ENCODE measurements at regions not wholly inside any gene's neighbourhood (a gene's known extent, or its start where the extent isn't known, plus 50 kb on each side); places are given as distances from the start of the nearest gene placed in this dataset.

GRCh38 chr6:47126647-47127391 lies 84.7 kb upstream of the ADGRF1 start:
- peak; percentile 69 for DNase-seq (ENCODE audit: low read depth)
- no peak for TF ChIP-seq CTCF (conservative IDR thresholded peaks at IDR 0.05; ENCODE audit: low read depth, low read length)
- no peak overlapping the region for H3K4me3 ChIP-seq (ENCODE audit: low read depth, low read length)

GRCh38 chr6:47118611-47119010 lies 76.5 kb upstream of the ADGRF1 start:
- no peak for TF ChIP-seq CTCF (conservative IDR thresholded peaks at IDR 0.05; ENCODE audit: low read depth, low read length)
- DNase-seq (ENCODE audit: low read depth): no peak

GRCh38 chr6:47117314-47117713 lies 75.2 kb upstream of the ADGRF1 start:
- H3K4me3 ChIP-seq (ENCODE audit: low read depth, low read length): no peak overlapping the region
- no peak for DNase-seq (ENCODE audit: low read depth)
- TF ChIP-seq CTCF (conservative IDR thresholded peaks at IDR 0.05; ENCODE audit: low read depth, low read length): no peak

More at GRCh38 chr6:47118611-47119010, 76.5 kb upstream of the ADGRF1 start:
- no peak overlapping the region for H3K4me3 ChIP-seq (ENCODE audit: low read depth, low read length)

- DNase-seq (ENCODE audit: low read depth): peak; percentile 67
- no peak overlapping the region for H3K4me3 ChIP-seq (ENCODE audit: low read depth, low read length)
- no peak for TF ChIP-seq CTCF (conservative IDR thresholded peaks at IDR 0.05; ENCODE audit: low read depth, low read length)
Observed at GRCh38 chr6:47116606-47117005, 74.5 kb upstream of the ADGRF1 start.

GRCh38 chr6:47116086-47116485 lies 74.0 kb upstream of the ADGRF1 start:
- H3K4me3 ChIP-seq (ENCODE audit: low read depth, low read length): no peak overlapping the region
- no peak for DNase-seq (ENCODE audit: low read depth)
- no peak for TF ChIP-seq CTCF (conservative IDR thresholded peaks at IDR 0.05; ENCODE audit: low read depth, low read length)

- no peak for DNase-seq (ENCODE audit: low read depth)
- no peak overlapping the region for H3K4me3 ChIP-seq (ENCODE audit: low read depth, low read length)
- no peak for TF ChIP-seq CTCF (conservative IDR thresholded peaks at IDR 0.05; ENCODE audit: low read depth, low read length)
Observed at GRCh38 chr6:47114460-47114859, 72.3 kb upstream of the ADGRF1 start.

GRCh38 chr6:47112317-47112716 lies 70.2 kb upstream of the ADGRF1 start:
- H3K4me3 ChIP-seq (ENCODE audit: low read depth, low read length): no peak overlapping the region
- TF ChIP-seq CTCF (conservative IDR thresholded peaks at IDR 0.05; ENCODE audit: low read depth, low read length): no peak
- DNase-seq (ENCODE audit: low read depth): no peak
